Muscle of arm (tissue), 1 donor: ENCODE measurements at regions not wholly inside any gene's neighbourhood (a gene's known extent, or its start where the extent isn't known, plus 50 kb on each side); places are given as distances from the start of the nearest gene placed in this dataset.

Source experiments
- DNase-seq: peaks from one replicate; pipeline ENCODE4 v3.0.0-alpha.2; 2013

DNA sequence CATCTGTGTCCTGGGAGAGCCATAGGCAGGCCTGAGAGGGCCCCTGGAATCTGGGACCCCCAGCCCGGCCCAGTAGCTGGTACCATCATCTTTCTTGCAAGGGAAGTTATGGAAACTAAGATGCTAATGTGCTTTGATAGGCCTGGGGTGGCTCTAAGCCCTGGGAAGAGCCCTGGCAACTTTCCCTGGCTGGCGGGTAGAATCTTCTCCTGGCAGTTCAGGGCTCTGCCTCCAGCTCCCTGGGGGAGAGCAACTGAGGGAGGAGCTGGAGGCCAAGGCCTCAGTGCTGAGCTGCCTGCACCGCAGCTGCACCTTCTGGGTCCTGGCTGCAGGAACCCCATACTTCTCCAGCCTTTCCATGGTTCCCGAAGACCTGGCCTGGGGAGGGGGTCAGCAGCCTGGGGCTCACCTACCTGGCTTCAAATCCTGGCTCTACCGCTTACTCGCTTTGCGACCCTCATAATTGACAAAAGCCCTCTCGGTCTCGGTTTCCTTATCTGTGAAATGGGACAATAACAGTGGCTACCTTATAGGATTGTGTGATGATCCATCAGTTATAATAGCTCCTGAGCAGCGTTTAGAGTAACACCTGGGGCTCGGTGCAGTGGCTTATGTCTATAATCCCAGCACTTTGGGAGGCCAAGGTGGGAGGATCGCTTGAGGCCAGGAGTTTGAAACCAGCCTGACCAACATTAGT is 333.7 kb downstream of the SEC14L1 start:
- no peak for DNase-seq

DNA sequence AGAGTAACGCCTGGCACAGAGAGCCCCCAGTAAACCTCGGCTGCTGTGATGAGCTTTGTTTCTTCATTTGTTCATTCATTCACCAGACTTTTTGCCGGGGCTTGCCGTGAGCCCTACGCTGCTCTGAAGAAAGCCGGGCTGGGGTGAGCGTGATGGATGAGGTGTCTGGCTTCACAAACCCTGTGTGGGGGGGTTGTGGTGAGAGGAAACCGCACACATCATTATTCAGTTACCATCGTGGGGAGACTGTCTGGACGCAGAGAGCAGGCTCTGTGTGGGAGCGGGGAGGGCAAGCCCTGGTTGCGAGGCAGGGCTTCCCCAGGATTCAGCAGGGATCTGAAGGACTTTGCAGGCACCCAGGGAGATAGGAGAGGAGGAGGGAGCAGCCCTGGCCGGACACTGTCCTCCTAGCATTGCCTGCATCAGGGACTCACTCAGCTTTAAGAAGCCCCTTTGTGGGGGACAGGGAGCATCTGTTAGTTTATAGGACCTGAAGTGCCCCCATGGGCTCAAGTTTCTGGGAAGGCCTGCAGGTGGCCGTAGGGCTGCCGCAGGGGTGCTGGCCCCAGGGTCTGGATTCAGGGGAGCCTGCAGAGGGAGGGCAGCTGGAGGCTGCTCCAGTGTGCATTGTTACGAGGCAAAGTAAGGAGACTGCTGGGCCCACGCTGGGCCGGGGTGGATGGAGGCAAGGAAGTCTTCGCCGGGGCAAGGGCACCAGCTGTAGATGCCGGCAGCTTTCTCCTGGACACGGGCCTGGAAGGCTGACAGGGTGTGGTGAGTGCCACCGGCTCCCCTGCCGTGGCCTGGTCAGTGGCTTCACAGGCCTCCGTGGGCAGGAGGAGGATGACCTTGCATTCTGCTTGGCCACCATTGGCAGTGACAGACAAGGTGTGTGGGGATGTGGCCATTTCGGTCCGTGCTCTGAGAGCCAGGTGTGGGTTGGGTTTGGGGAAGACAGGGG is 334.5 kb downstream of the SEC14L1 start:
- no peak for DNase-seq

DNA sequence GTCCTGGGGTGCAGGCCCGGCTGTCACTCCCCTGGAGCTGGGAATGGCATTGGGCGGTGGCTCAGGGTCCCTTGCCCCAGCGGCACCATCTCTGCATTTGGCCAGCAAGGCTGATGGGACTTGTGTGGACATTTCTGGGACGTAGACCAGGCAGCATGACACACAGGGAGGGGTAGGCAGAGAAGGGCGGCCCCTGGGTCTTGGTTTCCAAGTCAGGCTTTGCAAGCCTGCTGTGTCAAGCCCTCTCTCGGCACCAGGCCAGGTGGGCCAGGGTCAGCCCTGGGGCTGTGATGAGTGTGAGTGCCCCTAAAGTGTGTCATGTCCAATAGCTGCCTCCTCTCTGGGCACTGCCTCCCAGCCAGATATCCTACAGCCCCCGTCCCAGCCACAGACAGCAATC is 335.2 kb downstream of the SEC14L1 start:
- no peak for DNase-seq

DNA sequence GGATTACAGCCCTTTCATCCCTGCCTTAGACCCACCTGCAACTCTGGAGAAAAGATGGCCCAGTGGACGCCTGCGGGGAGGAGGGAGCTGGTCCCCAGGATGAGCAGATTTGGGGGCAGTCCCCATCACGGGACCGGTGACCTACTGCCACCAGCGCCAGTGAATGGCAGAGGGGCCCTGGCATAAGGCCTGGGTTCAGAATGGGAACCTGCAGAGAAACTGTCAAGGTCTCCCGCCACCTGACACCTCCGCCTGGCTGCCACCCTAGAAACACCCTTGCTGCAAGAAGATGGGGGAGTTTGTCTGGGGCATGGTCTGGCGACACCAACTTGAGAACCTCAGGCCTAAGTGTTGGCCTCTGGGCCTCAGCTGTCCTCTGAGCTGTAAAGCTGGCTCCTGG is 335.7 kb downstream of the SEC14L1 start:
- no peak for DNase-seq

DNA sequence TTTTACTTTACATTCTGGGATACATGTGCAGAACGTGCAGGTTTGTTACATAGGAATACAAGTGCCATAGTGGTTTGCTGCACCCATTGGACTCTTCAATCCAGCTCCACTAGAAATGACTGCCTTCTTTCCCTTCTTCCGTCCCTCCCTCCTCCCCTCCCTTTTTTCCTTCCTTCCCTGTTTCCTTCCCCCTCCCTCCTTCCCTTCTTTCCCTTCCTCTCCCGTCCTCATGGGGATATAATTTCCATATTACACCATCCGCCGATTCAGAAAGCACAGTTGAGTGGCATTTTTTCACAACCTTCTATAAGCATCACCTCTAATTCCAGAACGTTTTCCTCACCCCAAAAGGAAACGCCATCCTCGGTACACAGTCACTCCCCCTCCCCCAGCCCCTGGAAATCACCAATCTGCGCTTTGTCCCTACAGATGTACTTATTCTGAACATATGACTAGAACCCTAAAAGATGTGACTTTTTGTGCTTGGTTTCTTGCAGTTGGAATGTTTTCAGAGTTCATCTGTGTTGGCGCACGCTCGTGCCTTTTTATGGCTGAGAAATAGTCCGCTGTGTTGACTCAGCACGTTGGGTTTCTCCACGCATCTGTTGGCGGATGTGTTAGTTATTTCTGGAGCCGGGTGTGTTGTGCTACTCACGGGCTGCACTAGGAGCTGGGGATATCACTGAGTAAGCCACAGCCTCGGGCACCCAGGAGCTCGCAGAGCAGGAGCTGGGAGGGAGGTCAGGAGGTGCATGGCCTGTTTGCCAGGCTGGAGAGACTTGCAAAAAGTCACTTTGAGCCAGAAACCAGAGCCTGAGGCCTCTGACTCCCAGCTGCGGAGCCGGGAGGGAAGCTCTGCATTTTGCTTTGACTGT is 336.4 kb downstream of the SEC14L1 start:
- DNase-seq = peak; percentile 80

DNA sequence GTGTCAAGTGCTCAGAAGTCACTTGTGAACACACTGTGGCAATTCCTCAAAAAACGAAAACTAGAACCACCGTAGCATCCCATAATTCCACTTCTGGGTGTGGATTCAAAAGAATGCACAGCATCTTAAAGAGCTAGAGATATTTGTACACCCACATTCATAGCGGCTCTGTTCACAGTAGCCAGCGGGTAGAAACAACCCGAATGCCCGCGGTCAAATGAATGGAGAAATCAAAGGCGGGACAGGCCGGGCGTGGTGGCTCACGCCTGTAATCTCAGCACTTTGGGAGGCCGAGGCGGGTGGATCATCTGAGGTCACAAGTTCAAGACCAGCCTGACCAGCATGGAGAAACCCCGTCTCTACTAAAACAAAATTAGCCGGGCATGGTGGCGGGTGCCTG is 337.5 kb downstream of the SEC14L1 start:
- DNase-seq = no peak

DNA sequence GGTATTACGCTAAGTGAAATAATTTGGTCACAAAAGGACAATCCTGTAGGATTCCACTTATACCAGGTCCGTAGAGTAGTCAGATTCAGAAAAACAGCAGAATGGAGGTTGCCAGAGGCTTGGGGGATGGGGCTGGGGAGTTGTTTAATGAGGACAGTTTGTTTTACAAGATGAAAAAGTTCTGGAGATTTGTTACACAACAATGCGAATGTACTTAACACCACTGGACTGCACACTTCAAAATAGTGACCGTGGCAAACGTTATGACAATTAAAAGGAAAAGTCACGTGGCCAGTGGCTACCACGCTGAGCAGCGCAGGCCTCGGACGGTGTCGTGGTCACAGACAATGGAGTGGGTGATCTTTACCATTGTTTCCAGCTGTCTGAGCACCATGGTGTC is 338.1 kb downstream of the SEC14L1 start:
- no peak for DNase-seq

DNA sequence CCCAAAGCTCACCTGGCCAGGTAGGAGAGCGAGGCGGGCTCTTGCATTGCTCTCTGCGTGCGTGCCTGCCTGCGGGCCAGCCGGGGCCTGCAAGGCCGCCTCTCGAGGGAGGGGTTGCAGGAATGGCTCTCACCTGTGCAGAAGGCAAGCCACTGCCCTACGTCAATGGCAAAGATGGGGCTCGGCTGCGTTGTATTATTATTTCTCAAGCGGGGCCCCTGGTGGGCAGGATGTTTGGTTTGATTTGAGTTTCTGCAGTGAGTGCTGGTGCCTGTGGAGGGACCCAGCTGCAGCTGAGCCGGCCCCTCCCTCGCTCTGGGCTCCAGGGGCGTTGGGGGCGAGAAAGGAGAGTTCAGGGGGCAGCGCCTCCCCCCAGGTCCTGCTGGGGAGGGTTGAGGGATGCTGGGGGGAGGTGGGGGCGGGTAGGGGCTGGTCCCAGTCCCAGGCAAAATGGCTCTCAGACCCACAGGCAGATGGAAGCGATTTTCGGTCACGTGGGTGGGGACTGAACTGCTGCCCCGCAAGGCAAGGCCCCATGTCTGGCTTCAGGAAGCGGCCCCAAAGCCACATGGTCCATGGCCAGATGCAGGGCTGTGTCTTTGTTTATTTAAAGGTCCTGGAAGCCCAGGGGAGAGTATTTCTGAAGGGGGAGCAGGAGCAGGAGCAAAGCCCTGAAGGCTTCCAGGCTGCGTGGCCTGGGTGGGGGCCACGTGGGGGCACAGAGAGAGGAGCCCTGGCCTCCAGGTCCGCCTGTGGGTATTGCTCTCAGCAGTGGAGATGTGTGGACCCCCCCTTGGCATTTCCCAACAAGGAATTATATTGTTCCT is 338.8 kb downstream of the SEC14L1 start:
- peak; percentile 71 for DNase-seq

DNA sequence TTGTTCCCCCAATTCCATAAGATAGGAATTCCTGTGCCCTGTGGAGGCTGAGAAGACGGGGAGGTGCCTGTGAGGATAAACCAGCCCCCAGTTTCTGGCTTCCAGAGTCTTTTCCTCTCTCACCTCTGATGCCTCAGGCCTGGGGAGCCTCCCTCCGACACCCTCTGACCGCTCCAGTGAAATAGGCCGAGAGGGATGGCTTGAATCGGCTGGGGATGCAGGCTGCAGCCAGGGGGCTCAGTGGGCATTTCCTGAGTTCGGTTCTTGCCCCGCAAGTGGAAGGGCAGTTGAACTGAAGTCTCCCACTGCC is 339.4 kb downstream of the SEC14L1 start:
- DNase-seq = no peak

DNA sequence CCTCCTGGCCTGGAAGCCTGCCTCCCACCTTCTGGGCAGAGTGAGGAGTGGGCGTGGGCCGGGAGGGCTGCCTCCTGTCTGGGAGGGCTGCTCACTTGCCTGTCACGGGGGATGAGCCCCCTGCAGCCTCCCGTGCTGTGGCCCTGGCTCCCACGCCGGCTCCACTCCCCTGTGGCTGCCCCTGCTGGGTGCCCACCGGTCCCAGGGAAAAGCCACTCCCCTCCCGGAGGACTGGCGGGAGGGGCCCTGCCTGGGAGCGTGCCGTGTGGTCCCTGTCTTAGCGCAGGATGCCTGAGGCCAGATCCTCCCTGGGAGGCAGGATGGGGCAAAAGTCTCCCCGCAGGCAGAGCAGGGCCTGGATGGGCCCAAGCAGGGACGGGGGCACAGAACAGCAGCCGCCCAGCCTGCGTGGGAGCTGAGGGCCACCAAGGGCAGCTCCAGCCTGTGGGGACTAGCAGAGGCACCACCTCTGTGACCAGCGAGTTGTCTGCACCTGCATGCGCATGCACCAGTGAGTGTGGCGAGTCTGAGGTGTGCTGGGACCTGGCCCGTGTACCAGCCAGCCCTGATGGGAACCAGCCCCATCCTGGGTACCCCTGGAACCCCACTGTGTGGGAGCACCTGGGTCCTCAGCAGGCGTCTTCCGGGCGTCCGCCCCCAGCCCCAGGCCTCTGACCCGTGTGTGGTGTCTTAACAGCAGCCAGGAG is 339.9 kb downstream of the SEC14L1 start:
- DNase-seq = no peak

DNA sequence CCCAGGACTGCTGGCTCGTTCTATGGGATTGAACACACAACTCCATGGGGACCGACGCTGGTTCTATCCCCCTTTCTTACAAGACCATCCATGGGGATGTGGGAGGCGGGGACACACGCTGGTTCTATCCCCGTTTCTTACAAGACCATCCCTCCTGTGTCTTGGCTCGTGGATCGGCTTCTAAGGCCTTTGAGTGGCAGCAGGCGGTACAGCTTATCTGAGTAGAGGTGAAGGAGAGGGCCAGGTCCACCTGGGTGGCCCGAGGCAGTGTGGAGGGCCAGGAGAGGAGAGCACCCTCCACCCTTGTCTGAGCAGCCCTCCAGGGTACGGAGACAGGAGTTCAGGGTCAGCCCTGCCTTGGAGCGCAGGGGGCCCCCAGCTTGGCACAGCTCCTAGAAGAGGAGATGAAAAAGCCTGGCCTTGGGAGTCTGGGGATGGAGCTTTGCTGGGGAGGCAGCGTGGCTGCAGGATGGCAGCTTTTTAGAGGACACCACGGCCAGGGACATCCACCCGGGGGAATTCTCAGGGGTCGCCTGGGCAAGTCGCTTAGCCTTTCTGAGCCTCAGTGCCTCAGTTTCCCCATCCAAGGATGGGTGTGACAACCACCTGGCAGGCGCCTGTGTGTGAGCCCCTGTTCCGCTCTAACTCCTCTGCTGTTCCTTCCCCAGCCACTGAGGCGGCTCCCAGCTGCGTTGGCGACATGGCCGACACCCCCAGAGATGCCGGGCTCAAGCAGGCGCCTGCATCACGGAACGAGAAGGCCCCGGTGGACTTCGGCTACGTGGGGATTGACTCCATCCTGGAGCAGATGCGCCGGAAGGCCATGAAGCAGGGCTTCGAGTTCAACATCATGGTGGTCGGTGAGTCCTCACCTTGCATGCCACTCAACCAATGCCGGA is 341.0 kb downstream of the SEC14L1 start:
- DNase-seq = no peak

DNA sequence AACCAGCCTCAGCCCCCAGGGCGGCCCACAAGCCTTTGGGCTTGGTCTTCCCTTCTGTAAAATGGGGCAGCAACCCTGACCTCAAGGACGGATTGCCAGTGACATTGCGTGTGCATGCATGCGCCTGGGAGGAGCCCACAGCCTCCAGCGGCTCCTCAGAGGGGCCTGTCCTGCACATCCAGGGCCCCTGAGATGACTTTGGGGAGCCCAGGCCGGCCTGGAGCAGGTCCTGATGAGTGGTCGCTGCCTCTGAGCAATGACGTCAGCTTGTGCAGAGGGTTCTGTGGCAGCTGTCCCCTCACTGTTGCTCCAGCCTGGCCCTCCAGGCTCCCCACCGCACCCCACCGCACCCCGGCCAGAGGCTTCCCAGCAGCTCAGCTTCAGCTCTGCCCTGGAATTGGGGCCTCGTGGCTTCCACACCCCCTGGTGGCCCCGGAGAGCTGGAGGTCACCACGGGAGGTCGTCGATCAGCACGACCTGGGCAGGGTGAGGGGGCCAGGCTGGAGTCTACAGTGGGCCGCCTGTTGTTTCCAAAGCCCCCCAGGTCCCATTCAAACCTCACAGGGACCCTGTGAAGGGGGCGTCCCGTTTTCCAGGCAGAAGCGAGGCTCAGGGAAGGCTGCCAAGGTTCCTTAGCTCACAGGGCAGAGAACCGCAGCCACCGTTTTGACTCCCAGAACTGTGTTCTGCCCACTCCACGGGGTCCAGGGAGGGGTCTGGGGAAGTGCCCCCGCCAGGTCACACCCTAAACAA is 341.8 kb downstream of the SEC14L1 start:
- DNase-seq = no peak

DNA sequence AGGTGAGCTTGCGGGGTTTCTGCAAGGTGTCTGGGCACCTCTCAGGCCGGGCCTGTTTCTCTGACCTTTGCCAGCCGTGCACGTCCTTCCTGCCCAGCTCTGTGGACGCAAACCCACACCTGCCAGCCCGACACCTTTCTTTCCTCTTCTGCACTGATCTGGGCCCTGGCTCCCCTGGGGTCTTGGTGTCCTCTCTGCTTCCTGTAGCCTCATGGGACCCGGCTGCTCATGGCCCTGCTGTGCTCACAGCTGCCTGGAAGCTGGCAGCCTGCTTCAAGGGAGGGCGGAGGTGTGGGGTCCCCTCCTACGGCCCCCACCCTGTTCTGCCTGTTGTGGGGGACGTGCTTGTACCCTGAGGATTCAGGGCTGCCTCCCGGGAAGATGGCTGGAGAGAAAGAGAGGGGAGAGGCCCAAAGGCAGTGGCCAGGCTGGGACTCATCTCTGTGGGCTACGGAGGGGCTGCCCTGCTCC is 342.4 kb downstream of the SEC14L1 start:
- no peak for DNase-seq

DNA sequence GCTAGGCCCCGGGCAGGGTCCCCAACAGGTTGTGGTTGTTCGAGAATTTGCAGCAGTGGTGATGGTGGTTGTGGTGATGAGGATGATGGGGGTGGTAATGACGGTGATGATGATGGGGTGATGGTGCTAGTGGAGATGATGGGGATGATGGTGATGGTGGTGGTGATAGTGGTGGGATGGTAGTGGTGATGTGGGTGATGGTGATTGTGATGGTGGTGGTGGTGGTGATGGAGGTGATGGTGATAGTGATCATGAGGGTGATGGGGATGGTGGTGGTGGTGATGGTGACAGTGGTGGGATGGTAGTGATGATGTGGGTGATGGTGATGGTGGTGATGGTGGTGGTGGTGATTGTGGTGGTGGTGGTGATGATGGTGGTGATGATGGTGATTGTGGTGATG is 343.3 kb downstream of the SEC14L1 start:
- no peak for DNase-seq

DNA sequence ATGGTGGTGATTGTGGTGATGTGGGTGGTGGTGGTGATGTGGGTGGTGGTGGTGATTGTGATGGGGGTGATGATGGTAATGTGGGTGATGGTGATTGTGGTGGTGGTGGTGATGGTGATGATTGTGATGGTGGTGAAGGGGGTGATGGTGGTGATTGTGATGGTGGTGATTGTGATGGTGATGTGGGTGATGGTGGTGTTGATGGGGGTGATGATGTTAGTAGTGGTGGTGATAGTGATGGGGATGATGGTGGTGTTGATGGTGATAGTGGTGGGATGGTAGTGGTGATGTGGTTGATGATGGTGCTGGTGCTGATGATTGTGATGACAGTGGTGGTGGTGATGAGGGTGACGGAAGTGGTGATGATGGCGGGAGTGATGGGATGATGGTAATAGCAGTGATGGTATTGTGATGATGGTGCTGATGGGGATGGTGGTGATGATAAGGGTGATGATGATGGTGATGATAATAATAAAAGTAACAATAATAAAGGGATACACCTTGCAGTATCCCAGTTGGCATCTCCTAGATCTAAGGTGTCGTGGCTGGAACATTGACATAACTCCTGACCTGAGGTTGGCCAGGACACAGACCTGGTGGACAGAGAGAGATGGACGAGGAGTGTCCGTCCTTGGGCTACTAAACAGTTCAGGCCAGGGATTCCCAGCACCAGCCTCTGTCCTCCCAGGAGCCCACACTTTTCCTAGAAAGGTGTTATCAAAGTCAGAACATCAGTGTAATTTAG is 344.5 kb downstream of the SEC14L1 start:
- DNase-seq = no peak

DNA sequence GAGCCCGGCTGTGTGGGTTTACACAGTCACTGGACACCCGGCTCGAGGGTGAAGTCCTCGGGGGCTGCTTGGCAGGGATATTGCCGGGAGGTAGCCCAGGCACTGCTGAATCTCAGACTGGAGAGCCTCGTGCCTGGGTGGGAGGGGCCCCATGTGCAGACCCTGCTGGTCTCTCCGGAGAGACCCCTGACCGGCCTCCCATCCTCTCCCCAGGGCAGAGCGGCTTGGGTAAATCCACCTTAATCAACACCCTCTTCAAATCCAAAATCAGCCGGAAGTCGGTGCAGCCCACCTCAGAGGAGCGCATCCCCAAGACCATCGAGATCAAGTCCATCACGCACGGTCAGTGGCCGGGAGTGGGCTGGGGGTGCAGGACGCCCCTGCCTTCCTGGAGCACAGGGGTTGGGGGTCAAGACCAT is 346.5 kb downstream of the SEC14L1 start:
- DNase-seq = no peak

DNA sequence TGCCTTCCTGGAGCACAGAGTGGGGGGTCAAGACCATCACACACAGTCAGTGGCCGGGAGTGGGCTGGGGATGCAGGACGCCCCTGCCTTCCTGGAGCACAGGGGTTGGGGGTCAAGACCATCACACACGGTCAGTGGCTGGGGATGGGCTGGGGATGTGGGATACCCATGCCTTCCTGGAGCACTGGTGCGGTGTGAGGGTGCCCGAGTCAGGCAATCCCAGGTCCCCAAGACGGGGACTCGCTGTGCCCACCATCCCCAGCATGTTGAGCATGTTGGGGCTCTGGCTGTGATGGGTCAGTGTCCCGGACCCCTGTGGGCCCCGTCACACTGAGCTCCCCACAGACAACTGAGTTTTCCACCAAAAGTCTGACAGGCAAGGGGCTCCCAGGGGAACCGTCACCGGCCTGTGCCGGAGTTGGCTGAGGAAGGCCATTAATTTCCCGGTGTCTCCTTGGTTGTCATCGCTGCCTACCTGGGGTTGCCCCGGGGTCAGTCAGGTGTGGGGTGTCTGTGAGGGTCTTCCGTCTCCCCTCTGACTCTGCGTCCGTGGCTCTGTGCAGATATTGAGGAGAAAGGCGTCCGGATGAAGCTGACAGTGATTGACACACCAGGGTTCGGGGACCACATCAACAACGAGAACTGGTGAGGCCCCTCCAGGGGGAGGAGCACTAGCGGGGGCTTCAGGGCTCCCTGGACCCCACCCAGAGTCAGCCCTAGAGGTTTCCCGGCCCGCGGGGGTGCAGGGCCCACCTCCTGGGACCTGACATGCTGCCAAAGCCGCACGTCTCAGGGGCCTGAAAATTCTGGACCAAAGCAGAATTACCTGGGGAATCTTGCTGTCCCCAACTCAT is 347.1 kb downstream of the SEC14L1 start:
- no peak for DNase-seq
